WTC11 (cell line): ENCODE measurements at regions not wholly inside any gene's neighbourhood (a gene's known extent, or its start where the extent isn't known, plus 50 kb on each side); places are given as distances from the start of the nearest gene placed in this dataset.
A peak's percentile ranks its signal among the peaks of the same experiment; 100 is the strongest.

ENCODE experiments used
- ATAC-seq: fragments of 200-7000 bp; cut with Tn5 transposase; 2 replicates; pipeline ENCODE4 v1.10.0; 2021; ENCODE audit warnings: mild to moderate bottlenecking, moderate library complexity
- CTCF ChIA-PET: fragments of 300-600 bp; sonication (Branson Sonifier 250); formaldehyde crosslinking; loops from one replicate; lab custom pipeline; 2021; ENCODE audit warnings: antibody characterized with exemption; lab: Charles Lee
- POLR2A ChIA-PET: fragments of 350-600 bp; sonication (Branson Sonifier 250); formaldehyde crosslinking; loops from one replicate; lab custom pipeline; 2021; ENCODE audit warnings: antibody characterized with exemption; lab: Charles Lee
- DNase-seq: peaks from one replicate; pipeline ENCODE4 v3.0.0; 2021; ENCODE audit warnings: low spot score
- H3K27ac Mint-ChIP-seq: 2 replicates; pipeline ENCODE4 v1.8.0; 2021; ENCODE audit warnings: mixed read lengths
- H3K27me3 Mint-ChIP-seq: 2 replicates; pipeline ENCODE4 v1.8.0; 2021; ENCODE audit warnings: low read depth, mild to moderate bottlenecking, moderate library complexity, mixed read lengths
- H3K36me3 Mint-ChIP-seq: 2 replicates; pipeline ENCODE4 v1.8.0; 2021; ENCODE audit warnings: mixed read lengths
- H3K4me1 Mint-ChIP-seq: 2 replicates; pipeline ENCODE4 v1.8.0; 2022; ENCODE audit warnings: mixed read lengths
- H3K4me3 Mint-ChIP-seq: 2 replicates; pipeline ENCODE4 v1.8.0; 2021; ENCODE audit warnings: mild to moderate bottlenecking, moderate library complexity, mixed read lengths
- H3K9me3 Mint-ChIP-seq: 2 replicates; pipeline ENCODE4 v1.8.0; 2021; ENCODE audit warnings: mixed read lengths
- CREB1 ChIP-seq: sonication (generic); formaldehyde crosslinking; IDR thresholded peaks from 2 replicates; pipeline ENCODE4 v1.8.0; 2023; ENCODE audit warnings: mild to moderate bottlenecking, missing genetic modification reagents
- CREM ChIP-seq: sonication (generic); formaldehyde crosslinking; IDR thresholded peaks from 2 replicates; pipeline ENCODE4 v1.8.1; 2022; ENCODE audit warnings: mild to moderate bottlenecking, missing genetic modification reagents, moderate library complexity
- ESRRA ChIP-seq: sonication (generic); formaldehyde crosslinking; IDR thresholded peaks from 2 replicates; pipeline ENCODE4 v1.8.1; 2022; ENCODE audit warnings: mild to moderate bottlenecking, missing genetic modification reagents, borderline replicate concordance
- FOXJ3 ChIP-seq: sonication (generic); formaldehyde crosslinking; IDR thresholded peaks from 2 replicates; pipeline ENCODE4 v1.9.0; 2021; ENCODE audit warnings: missing genetic modification reagents, mild to moderate bottlenecking, borderline replicate concordance
- FOXP4 ChIP-seq: sonication (generic); formaldehyde crosslinking; IDR thresholded peaks from 2 replicates; pipeline ENCODE4 v1.8.0; 2022; ENCODE audit warnings: mild to moderate bottlenecking, missing genetic modification reagents
- GABPB1 ChIP-seq: sonication (generic); formaldehyde crosslinking; IDR thresholded peaks from 2 replicates; pipeline ENCODE4 v1.8.1; 2023; ENCODE audit warnings: mild to moderate bottlenecking, missing genetic modification reagents
- HMGXB4 ChIP-seq: sonication (generic); formaldehyde crosslinking; IDR thresholded peaks from 2 replicates; pipeline ENCODE4 v1.8.1; 2023; ENCODE audit warnings: mild to moderate bottlenecking, moderate library complexity, missing genetic modification reagents
- IRF1 ChIP-seq: sonication (generic); formaldehyde crosslinking; IDR thresholded peaks from 2 replicates; pipeline ENCODE4 v1.8.0; 2023; ENCODE audit warnings: missing genetic modification reagents
- KAT7 ChIP-seq: sonication (generic); formaldehyde crosslinking; IDR thresholded peaks from 2 replicates; pipeline ENCODE4 v1.8.1; 2023; ENCODE audit warnings: missing genetic modification reagents, mild to moderate bottlenecking, borderline replicate concordance
- MXD4 ChIP-seq: fragments of 250-450 bp; sonication (Bioruptor Pico); IDR thresholded peaks from 2 replicates; pipeline ENCODE4 v1.8.0; 2021; ENCODE audit warnings: mild to moderate bottlenecking, moderate library complexity, borderline replicate concordance
- NR3C1 ChIP-seq: sonication (generic); formaldehyde crosslinking; conservative IDR thresholded peaks from 2 replicates; pipeline ENCODE4 v1.8.1; 2023; ENCODE audit warnings: low read depth, mild to moderate bottlenecking, missing genetic modification reagents
- RELA ChIP-seq: sonication (generic); formaldehyde crosslinking; IDR thresholded peaks from 2 replicates; pipeline ENCODE4 v1.8.1; 2022; ENCODE audit warnings: missing genetic modification reagents, mild to moderate bottlenecking, borderline replicate concordance
- RORB ChIP-seq: fragments of 250-450 bp; sonication (Bioruptor Pico); IDR thresholded peaks from 2 replicates; pipeline ENCODE4 v1.9.0; 2021; ENCODE audit warnings: mild to moderate bottlenecking
- TEAD1 ChIP-seq: sonication (generic); formaldehyde crosslinking; IDR thresholded peaks from 2 replicates; pipeline ENCODE4 v1.8.0; 2022; ENCODE audit warnings: mild to moderate bottlenecking, missing genetic modification reagents
- TEAD4 ChIP-seq: sonication (generic); formaldehyde crosslinking; IDR thresholded peaks from 2 replicates; pipeline ENCODE4 v1.8.0; 2022; ENCODE audit warnings: mild to moderate bottlenecking, missing genetic modification reagents
- ZBTB21 ChIP-seq: sonication (generic); formaldehyde crosslinking; IDR thresholded peaks from 2 replicates; pipeline ENCODE4 v1.8.1; 2023; ENCODE audit warnings: mild to moderate bottlenecking, missing genetic modification reagents, borderline replicate concordance
- ZNF121 ChIP-seq: sonication (generic); formaldehyde crosslinking; IDR thresholded peaks from 2 replicates; pipeline ENCODE4 v1.8.0; 2023; ENCODE audit warnings: missing genetic modification reagents
- ZNF281 ChIP-seq: sonication (generic); formaldehyde crosslinking; IDR thresholded peaks from 2 replicates; pipeline ENCODE4 v1.8.0; 2023; ENCODE audit warnings: mild to moderate bottlenecking, missing genetic modification reagents

GRCh38 chr3:193793123-193793522 is 200.1 kb downstream of the OPA1 start (continued):
- no peak for TF ChIP-seq HMGXB4 (CRISPR knock-in tag)
- no peak for TF ChIP-seq ZNF121 (CRISPR knock-in tag)
- TF ChIP-seq ESRRA (CRISPR knock-in tag): no peak
- TF ChIP-seq NR3C1 (CRISPR knock-in tag): no peak
- TF ChIP-seq RORB (CRISPR knock-in tag): no peak
- TF ChIP-seq MXD4 (CRISPR knock-in tag): no peak
- no peak for TF ChIP-seq CREB1

GRCh38 chr3:193794002-193794881 is 201.2 kb downstream of the OPA1 start:
- ChIA-PET CTCF (interaction anchor here (1.6 kb wide), 1 partner anchor 177 kb away, joined by 3 read pairs; no protein-coding TSS in a partner anchor), POLR2A (no interaction called here)
- H3K36me3 Mint-ChIP-seq: no peaks in the 10 kb centered on the region
- H3K27ac Mint-ChIP-seq: no peak overlapping the region
- no peak for ATAC-seq
- H3K4me3 Mint-ChIP-seq: no peak overlapping the region
- peaks cover 16% of the 10 kb centered on the region for H3K27me3 Mint-ChIP-seq
- peaks cover 51% of the 10 kb centered on the region for H3K4me1 Mint-ChIP-seq
- H3K9me3 Mint-ChIP-seq: no peaks in the 10 kb centered on the region
- no peak for DNase-seq
- TF ChIP-seq ZNF281 (CRISPR knock-in tag): no peak
- TF ChIP-seq CREM (CRISPR knock-in tag): no peak
- no peak for TF ChIP-seq TEAD1 (CRISPR knock-in tag)
- TF ChIP-seq ZBTB21 (CRISPR knock-in tag): no peak
- TF ChIP-seq HMGXB4 (CRISPR knock-in tag): no peak
- TF ChIP-seq GABPB1: peak; percentile 61

GRCh38 chr3:193795062-193795690 is 202.2 kb downstream of the OPA1 start:
- DNase-seq: no peak
- ChIA-PET POLR2A (no interaction called here), CTCF (no interaction called here)

More at GRCh38 chr3:193795062-193795690, 202.2 kb downstream of the OPA1 start:
- H3K4me3 Mint-ChIP-seq: no peak overlapping the region
- peaks cover 9% of the 10 kb centered on the region for H3K27me3 Mint-ChIP-seq
- H3K9me3 Mint-ChIP-seq: no peaks in the 10 kb centered on the region
- no peaks in the 10 kb centered on the region for H3K36me3 Mint-ChIP-seq
- H3K4me1 Mint-ChIP-seq: peaks cover 42% of the 10 kb centered on the region
- H3K27ac Mint-ChIP-seq: no peak overlapping the region
- no peak for TF ChIP-seq RELA
- no peak for TF ChIP-seq KAT7 (CRISPR knock-in tag)
- no peak for TF ChIP-seq TEAD4 (CRISPR knock-in tag)
- no peak for TF ChIP-seq FOXJ3
- no peak for TF ChIP-seq FOXP4 (CRISPR knock-in tag)
- TF ChIP-seq GABPB1: no peak
- TF ChIP-seq IRF1: no peak
- no peak for ATAC-seq
